GM12873 (cell line): ENCODE measurements at regions not wholly inside any gene's neighbourhood (a gene's known extent, or its start where the extent isn't known, plus 50 kb on each side); places are given as distances from the start of the nearest gene placed in this dataset.

Experiments used
- TF ChIP-seq, protein P1 (sequence below): IDR thresholded peaks from 2 replicates; pipeline ENCODE4 v1.5.1; 2012; ENCODE audit warnings: low read depth, mild to moderate bottlenecking, moderate library complexity, low read length, control low read depth; ENCODE audit not compliant: insufficient read depth; ENCODE audit errors: missing control alignments

DNA sequence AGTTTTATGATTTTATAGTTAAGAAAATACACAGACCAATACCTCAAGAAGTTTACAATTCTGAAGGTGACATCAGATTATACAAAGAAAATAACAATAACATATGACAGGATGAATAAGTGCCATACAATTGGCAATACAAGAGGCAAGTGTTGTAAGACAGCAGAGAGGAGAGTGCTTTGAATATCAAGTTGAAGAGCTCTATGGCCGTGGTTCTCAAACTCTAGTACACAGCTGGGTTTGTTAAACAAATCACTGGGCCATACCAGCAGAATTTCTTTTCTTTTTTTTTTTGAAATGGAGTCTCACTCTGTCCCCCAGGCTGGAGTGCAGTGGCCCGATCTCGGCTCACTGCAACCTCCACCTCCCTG lies 167.1 kb upstream of the NECTIN3 start:
- TF ChIP-seq, protein P1, sequence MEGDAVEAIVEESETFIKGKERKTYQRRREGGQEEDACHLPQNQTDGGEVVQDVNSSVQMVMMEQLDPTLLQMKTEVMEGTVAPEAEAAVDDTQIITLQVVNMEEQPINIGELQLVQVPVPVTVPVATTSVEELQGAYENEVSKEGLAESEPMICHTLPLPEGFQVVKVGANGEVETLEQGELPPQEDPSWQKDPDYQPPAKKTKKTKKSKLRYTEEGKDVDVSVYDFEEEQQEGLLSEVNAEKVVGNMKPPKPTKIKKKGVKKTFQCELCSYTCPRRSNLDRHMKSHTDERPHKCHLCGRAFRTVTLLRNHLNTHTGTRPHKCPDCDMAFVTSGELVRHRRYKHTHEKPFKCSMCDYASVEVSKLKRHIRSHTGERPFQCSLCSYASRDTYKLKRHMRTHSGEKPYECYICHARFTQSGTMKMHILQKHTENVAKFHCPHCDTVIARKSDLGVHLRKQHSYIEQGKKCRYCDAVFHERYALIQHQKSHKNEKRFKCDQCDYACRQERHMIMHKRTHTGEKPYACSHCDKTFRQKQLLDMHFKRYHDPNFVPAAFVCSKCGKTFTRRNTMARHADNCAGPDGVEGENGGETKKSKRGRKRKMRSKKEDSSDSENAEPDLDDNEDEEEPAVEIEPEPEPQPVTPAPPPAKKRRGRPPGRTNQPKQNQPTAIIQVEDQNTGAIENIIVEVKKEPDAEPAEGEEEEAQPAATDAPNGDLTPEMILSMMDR: no peak

DNA sequence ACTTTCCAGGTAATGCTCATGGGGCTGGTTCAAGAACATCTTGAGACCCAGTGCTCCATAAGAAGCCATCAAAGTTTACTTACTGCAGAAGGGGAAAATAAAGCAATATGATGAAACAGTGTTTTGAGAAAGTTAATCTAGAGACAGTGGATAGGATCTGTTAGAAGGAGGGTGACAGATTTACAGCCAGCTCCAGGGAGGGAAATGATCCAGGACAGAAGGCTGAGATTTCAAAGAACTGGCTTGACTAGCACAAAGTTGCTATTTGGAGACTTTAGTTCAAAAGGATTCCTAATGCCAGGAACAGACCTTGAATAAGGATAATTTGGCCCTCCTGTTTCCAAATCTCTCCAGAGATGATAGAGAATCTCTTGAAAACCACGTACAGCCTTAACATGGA lies 166.5 kb upstream of the NECTIN3 start:
- TF ChIP-seq, protein P1: no peak

DNA sequence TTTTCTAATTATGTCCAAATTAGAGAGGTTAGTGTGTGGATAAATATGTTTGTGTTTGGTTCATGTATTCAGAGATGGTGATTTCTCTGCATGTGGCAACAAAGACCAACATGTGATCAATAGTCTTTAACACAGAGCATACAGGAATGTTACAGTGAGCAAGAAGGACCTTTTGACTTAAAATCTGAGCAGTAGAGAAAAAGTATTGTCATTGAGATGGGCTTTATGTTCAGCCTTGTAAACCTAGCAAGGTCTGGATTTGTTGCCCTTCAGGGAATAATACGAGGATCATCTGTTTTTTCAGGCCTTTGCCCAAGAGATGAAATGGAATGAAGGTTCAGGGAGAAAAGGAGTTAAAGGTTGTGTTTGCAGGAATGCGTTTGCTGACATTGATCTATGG lies 161.8 kb upstream of the NECTIN3 start:
- TF ChIP-seq, protein P1: no peak

DNA sequence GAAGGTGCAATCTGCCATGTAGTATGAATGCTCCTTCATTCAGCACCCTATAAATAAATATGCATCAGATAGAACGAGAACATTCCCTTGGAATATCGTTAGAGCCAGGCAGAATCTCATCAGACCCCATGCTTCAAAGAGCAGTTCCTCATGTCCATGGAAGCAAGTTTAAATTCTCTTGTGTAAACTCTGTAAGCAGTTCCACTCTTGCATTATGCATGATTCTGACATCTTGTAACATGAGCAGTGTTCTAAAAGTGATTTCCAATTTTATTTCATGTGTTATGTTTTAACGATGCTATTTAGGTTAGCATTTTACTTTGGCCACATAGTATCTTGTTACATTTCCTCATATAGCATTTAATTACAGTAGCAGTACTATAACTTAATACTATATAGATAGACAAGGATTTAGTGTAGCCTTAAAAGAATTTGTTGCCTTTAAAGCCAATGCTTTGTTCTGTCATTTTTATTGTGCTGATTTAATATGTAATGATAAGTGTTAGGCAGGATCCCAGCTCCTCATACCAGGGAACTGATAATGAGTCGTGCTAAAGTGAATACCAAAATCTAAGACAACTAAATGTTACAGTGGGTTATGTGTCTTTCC lies 161.2 kb upstream of the NECTIN3 start:
- TF ChIP-seq, protein P1: no peak

DNA sequence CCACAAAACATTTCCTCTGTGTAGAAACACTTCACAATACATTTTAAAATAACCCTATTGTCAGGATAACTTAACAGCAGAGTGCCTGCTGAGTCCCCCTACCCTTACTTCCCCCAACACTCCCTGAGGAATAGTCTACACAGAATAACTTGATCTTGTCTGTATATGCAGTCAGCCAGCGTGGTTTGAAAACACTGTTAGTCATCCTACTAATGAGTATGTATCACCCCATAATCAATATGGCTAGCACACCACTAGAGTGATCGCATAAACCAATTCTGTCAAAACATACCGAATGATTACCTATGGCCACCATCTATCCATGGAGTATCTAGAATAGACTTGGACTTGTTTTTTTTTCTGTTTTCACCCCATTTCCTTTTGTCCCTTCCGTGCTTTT lies 152.7 kb upstream of the NECTIN3 start:
- TF ChIP-seq, protein P1: no peak

DNA sequence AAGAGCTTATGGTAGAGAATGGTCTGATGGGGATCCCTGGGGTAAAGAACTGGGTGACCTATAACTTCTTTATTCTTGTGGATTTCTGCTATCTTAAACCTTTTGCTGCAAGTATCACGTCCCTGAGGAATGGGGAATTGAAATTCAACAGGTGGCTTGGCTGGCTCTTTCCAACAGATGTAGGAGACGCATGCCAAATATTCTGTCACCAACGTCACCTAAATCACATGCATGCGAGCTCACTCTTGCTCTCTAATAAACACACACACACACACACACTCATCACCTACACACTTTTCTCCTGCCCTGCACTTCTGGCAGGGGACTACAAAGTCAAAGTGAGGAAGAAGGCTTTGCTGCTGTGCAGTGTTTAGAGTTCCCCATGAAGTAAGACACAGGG lies 145.8 kb upstream of the NECTIN3 start:
- TF ChIP-seq, protein P1: no peak

DNA sequence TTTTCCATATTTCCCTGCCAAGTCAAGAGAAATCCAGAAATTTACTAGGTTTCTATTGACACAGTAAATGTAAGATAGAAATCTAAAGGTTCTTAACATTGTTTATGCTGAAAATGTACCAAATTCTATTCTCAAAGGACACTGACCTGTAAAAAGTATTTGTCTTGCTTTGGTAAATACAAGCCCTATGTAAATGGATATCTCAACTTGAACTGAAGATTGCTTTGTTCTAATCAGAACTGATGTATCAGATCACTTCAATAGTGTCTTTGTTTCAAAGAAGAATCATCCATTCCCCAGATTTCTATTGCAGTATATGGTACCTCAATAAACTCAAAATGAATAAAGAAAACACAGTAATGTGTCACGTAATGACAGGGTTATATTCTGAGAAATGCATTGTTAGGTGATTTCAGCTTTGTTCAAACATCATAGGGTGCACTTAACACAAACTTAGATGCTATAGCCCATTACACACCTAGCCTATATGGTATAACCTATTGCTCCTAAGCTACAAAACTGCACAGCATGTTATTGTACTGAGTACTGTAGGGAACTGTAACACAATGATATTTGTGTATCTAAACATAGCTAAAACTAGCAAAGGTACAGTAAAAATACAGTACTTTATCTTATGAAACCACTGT lies 143.5 kb upstream of the NECTIN3 start:
- TF ChIP-seq, protein P1: no peak

DNA sequence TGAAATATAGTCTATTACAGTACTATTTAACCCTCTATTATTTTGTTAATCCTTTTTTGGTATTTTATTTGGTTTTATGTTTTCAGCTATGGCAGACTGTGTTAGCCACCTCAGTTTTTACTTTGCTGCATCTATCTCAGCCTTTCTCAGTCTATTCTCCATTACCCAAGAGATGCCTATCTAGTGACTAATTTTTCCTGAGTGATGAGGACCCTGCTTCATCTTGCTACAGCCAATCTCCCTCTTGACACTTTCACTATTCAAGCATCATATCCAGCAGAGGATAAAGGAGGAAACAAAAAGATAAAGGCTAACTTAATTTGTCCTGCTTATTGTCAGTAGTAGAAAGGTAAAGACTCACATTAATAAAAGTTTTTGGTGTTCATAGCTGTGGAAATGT lies 141.8 kb upstream of the NECTIN3 start:
- TF ChIP-seq, protein P1: no peak
